ENCODE measurements at regions not wholly inside any gene's neighbourhood (a gene's known extent, or its start where the extent isn't known, plus 50 kb on each side); places are given as distances from the start of the nearest gene placed in this dataset.
"Not testable (repeated sequence)": the region's sequence is repeated elsewhere in the genome, so short reads cannot be mapped to it uniquely, and the experiment has no call there.

DNA sequence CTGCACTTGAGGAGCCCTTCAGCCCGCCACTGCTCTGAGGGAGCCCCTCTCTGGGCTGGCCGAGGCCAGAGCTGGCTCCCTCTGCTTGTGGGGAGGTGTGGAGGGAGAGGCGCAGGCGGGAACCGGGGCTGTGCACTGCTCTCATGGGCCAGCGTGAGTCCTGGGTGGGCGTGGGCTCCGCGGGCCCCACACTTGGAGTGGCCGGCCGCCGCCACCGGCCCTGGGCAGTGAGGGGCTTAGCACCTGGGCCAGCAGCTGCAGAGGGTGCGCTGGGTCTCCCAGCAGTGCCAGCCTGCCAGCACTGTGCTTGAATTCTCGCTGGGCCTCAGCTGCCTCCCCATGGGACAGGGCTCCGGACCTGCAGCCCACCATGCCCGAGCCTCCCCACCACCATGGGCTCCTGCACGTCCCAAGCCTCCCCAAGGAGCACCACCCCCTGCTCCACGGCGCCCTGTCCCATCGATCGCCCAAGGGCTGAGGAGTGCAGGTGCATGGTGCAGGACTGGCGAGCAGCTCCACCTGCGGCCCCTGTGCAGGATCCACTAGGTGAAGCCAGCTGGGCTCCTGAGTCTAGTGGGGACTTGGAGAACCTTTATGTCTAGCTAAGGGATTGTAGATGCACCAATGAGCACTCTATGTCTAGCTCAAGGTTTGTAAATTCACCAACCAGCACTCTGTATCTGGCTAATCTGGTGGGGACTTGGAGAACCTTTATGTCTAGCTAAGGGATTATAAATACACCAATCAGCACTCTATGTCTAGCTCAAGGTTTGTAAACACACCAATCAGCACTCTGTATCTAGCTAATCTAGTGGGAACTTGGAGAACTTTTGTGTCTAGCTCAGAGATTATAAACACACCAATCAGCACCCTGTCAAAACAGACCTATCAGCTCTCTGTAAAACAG is 1180.3 kb downstream of the FSCB start:
- not testable (repeated sequence) for H3K4me3 ChIP-seq (ENCODE audit: low read depth, low read length); H3K27ac ChIP-seq (ENCODE audit: low read depth); H3K36me3 ChIP-seq (ENCODE audit: insufficient read depth); H3K4me1 ChIP-seq (ENCODE audit: insufficient read depth); DNase-seq (ENCODE audit: extremely low spot score)
- WGBS: 96% methylated on average over 24 of the region's 24 CpGs

- Histone ChIP-seq H3K4me1 (ENCODE audit: insufficient read depth) (no peaks in the 10 kb centered on the region), H3K36me3 (ENCODE audit: insufficient read depth) (no peaks in the 10 kb centered on the region), H3K4me3 (ENCODE audit: low read depth, low read length) (no peak overlapping the region), H3K27ac (ENCODE audit: low read depth) (no peak overlapping the region)
- DNase-seq (ENCODE audit: extremely low spot score): no peak
- 75% methylated on average over 2 of the region's 2 CpGs for WGBS
Observed at GRCh38 chr14:43316427-43316826, 1190.7 kb downstream of the FSCB start.

DNA sequence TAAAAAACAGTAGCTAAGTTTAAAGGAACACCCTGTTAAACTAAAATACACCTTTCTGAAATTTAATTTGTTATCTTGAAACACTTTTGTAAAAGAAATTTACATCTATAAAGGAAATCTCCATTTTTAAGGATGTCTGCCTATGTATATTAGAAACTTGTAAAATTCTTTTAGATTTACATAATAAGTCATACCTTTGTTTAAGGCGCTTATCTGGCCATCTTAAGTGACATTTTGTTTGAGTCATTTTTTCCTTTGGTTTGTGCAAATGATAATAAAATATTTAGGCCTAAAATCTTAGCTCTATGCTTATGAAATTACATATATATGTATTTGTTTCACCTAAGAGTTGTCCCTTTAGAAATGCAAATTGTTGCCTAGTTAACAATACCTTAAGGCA is 1193.4 kb downstream of the FSCB start:
- DNase-seq (ENCODE audit: extremely low spot score): no peak
- Histone ChIP-seq H3K4me1 (ENCODE audit: insufficient read depth) (no peaks in the 10 kb centered on the region), H3K36me3 (ENCODE audit: insufficient read depth) (no peaks in the 10 kb centered on the region), H3K4me3 (ENCODE audit: low read depth, low read length) (no peak overlapping the region), H3K27ac (ENCODE audit: low read depth) (no peak overlapping the region)
- 91% methylated on average over 1 of the region's 1 CpG for WGBS

DNA sequence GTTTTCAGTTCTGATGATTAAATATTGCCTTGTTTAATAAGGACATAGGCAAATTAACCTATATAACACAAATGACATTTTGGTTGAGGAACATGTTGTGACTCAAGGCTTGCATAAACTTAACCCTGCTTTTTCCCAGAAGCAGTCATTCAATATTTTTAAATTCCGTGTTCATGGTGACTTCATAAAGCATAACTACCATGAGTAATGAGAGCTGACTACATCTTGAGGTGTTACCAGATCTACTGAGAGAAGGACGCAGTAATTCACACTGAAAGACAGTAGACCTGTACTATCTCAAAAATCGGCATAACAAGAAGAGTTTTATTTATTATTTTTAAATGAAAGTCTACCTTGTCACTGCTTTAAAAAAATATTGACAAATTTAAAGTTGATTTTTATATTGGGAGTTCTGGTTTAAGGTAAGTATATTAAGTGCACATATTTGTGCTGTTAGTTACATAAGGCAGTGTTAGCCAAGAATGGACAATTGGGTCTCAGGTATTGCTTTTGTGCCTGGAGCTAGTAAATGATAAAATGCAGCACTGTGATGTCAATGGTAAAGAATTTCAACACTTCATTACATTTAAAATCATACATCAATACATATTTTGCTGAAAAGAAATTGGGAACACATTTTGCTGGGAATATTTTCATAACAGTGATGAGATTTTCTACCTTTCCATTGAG is 1198.5 kb downstream of the FSCB start:
- no peaks in the 10 kb centered on the region for H3K36me3 ChIP-seq (ENCODE audit: insufficient read depth)
- H3K27ac ChIP-seq (ENCODE audit: low read depth): no peak overlapping the region
- no peak overlapping the region for H3K4me3 ChIP-seq (ENCODE audit: low read depth, low read length)
- DNase-seq (ENCODE audit: extremely low spot score): no peak
- H3K4me1 ChIP-seq (ENCODE audit: insufficient read depth): no peaks in the 10 kb centered on the region
- WGBS: 93% methylated on average over 3 of the region's 3 CpGs

DNA sequence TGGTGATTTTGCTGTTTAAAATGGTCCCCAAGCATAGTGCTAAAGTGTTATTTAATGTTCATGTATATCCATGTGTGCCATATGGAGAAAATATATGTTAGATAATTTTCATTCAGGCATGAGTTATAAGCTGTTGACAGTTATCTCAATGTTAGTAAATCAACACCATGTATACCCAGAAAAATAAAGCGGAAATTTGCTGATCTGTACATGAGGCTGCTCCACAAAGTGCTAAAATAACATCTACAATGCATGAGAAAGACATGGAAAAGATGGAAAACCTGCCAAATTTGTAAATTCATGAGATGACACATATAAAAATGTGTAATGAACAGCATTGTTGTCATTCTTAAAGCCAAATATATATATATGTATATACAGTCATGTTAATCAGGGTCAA is 1199.2 kb downstream of the FSCB start:
- 82% methylated on average over 1 of the region's 1 CpG for WGBS
- H3K4me3 ChIP-seq (ENCODE audit: low read depth, low read length): no peak overlapping the region
- H3K36me3 ChIP-seq (ENCODE audit: insufficient read depth): no peaks in the 10 kb centered on the region
- no peak overlapping the region for H3K27ac ChIP-seq (ENCODE audit: low read depth)
- H3K4me1 ChIP-seq (ENCODE audit: insufficient read depth): no peaks in the 10 kb centered on the region
- DNase-seq (ENCODE audit: extremely low spot score): no peak

DNA sequence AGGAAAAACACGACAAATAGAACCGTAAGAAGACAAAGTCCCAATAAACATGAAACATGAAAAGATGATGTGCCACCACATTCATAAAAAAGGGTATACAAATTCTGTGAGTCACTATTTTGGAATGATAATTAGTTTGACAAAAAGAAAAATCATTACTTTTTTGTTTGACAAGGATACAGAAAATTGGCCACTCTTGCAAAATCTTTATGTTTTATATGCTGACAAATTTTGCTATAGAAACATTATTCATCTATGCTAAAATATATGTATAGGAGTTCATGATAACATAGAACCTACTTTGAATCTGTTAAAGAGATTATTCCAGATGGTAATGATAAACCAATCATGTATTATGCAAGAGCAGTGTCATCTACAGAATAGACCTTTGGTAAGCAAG is 1201.0 kb downstream of the FSCB start:
- WGBS: 94% methylated on average over 2 of the region's 2 CpGs
- Histone ChIP-seq H3K4me3 (ENCODE audit: low read depth, low read length) (no peak overlapping the region), H3K36me3 (ENCODE audit: insufficient read depth) (no peaks in the 10 kb centered on the region), H3K4me1 (ENCODE audit: insufficient read depth) (no peaks in the 10 kb centered on the region), H3K27ac (ENCODE audit: low read depth) (no peak overlapping the region)
- no peak for DNase-seq (ENCODE audit: extremely low spot score)

GRCh38 chr14:43297794-43298193 is 1209.3 kb downstream of the FSCB start:
- Histone ChIP-seq H3K4me3 (ENCODE audit: low read depth, low read length) (no peak overlapping the region), H3K4me1 (ENCODE audit: insufficient read depth) (no peaks in the 10 kb centered on the region), H3K36me3 (ENCODE audit: insufficient read depth) (no peaks in the 10 kb centered on the region), H3K27ac (ENCODE audit: low read depth) (no peak overlapping the region)
- WGBS: 71% methylated on average over 1 of the region's 1 CpG
- DNase-seq (ENCODE audit: extremely low spot score): no peak

- not testable (repeated sequence) for DNase-seq (ENCODE audit: extremely low spot score); H3K4me3 ChIP-seq (ENCODE audit: low read depth, low read length); H3K27ac ChIP-seq (ENCODE audit: low read depth); H3K4me1 ChIP-seq (ENCODE audit: insufficient read depth); H3K36me3 ChIP-seq (ENCODE audit: insufficient read depth)
- 95% methylated on average over 2 of the region's 4 CpGs for WGBS
Observed at GRCh38 chr14:43296061-43296460, 1211.0 kb downstream of the FSCB start.

- no peaks in the 10 kb centered on the region for H3K4me1 ChIP-seq (ENCODE audit: insufficient read depth)
- no peak overlapping the region for H3K27ac ChIP-seq (ENCODE audit: low read depth)
- no peak overlapping the region for H3K4me3 ChIP-seq (ENCODE audit: low read depth, low read length)
- DNase-seq (ENCODE audit: extremely low spot score): no peak
- H3K36me3 ChIP-seq (ENCODE audit: insufficient read depth): no peaks in the 10 kb centered on the region
Observed at GRCh38 chr14:43285575-43285974, 1221.5 kb downstream of the FSCB start.

GRCh38 chr14:43260056-43260455 is 1247.0 kb downstream of the FSCB start:
- no peak overlapping the region for H3K27ac ChIP-seq (ENCODE audit: low read depth)
- DNase-seq (ENCODE audit: extremely low spot score): no peak
- H3K36me3 ChIP-seq (ENCODE audit: insufficient read depth): no peaks in the 10 kb centered on the region
- H3K4me3 ChIP-seq (ENCODE audit: low read depth, low read length): no peak overlapping the region
- 65% methylated on average over 4 of the region's 4 CpGs for WGBS
- no peaks in the 10 kb centered on the region for H3K4me1 ChIP-seq (ENCODE audit: insufficient read depth)

DNA sequence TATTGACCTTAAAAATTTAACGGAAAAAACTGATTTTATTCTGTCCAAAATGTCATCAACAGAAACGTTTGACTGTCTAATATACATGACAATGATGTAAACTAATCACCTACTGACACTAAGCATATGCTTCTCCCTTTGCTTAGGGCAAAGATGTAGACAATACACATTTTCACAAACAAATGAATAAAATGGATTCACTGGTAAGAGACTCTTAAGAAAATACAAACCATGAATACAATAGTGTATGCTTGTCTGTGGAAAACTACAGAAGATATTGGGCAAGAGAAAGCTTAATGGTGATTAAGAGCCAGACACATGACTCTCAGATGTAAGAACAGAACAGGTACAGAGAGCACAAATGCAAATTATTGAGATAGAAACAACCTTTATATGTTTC is 1248.7 kb downstream of the FSCB start:
- WGBS: 71% methylated on average over 2 of the region's 2 CpGs

DNA sequence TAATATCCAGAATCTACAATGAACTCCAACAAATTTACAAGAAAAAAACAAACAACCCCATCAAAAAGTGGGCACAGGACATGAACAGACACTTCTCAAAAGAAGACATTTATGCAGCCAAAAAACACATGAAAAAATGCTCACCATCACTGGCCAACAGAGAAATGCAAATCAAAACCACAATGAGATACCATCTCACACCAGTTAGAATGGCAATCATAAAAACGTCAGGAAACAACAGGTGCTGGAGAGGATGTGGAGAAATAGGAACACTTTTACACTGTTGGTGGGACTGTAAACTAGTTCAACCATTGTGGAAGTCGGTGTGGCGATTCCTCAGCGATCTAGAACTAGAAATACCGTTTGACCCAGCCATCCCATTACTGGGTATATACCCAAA is 1250.1 kb downstream of the FSCB start:
- not testable (repeated sequence) for DNase-seq (ENCODE audit: extremely low spot score); H3K4me1 ChIP-seq (ENCODE audit: insufficient read depth); H3K4me3 ChIP-seq (ENCODE audit: low read depth, low read length); H3K36me3 ChIP-seq (ENCODE audit: insufficient read depth); H3K27ac ChIP-seq (ENCODE audit: low read depth)
- 92% methylated on average over 5 of the region's 5 CpGs for WGBS

More for the DNA sequence above, 1248.7 kb downstream of the FSCB start:
- Histone ChIP-seq H3K4me1 (ENCODE audit: insufficient read depth) (no peaks in the 10 kb centered on the region), H3K36me3 (ENCODE audit: insufficient read depth) (no peaks in the 10 kb centered on the region), H3K4me3 (ENCODE audit: low read depth, low read length) (no peak overlapping the region), H3K27ac (ENCODE audit: low read depth) (no peak overlapping the region)
- DNase-seq (ENCODE audit: extremely low spot score): no peak

- no peaks in the 10 kb centered on the region for H3K4me1 ChIP-seq (ENCODE audit: insufficient read depth)
- no peak overlapping the region for H3K4me3 ChIP-seq (ENCODE audit: low read depth, low read length)
- H3K27ac ChIP-seq (ENCODE audit: low read depth): no peak overlapping the region
- 93% methylated on average over 6 of the region's 6 CpGs for WGBS
- DNase-seq (ENCODE audit: extremely low spot score): no peak
- H3K36me3 ChIP-seq (ENCODE audit: insufficient read depth): no peaks in the 10 kb centered on the region
Observed at GRCh38 chr14:43252866-43253265, 1254.2 kb downstream of the FSCB start.

DNA sequence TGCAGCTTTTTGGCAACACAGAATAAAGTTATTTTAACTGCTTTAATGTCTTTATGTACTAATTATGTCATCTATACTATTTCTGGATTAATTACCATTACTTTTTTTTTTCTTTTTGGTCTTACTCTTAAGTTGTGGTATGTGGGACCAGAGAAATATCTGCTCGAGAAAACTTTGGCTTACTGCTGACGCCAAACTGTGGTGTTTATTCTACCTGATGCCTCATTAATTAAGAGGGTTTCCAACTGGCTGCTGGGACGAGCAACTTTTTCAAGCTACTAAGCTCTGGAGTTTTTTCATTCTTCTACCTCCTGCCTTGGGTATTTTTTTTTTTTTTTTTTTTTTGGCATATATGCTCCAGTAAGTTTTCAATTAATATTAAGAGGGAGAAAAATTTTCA is 1257.5 kb downstream of the FSCB start:
- no peak overlapping the region for H3K4me3 ChIP-seq (ENCODE audit: low read depth, low read length)
- no peak overlapping the region for H3K27ac ChIP-seq (ENCODE audit: low read depth)
- no peaks in the 10 kb centered on the region for H3K4me1 ChIP-seq (ENCODE audit: insufficient read depth)
- H3K36me3 ChIP-seq (ENCODE audit: insufficient read depth): no peaks in the 10 kb centered on the region
- 45% methylated on average over 3 of the region's 3 CpGs for WGBS
- no peak for DNase-seq (ENCODE audit: extremely low spot score)
